ENCODE measurements at regions not wholly inside any gene's neighbourhood (a gene's known extent, or its start where the extent isn't known, plus 50 kb on each side); places are given as distances from the start of the nearest gene placed in this dataset.
"Not testable (repeated sequence)": the region's sequence is repeated elsewhere in the genome, so short reads cannot be mapped to it uniquely, and the experiment has no call there.

DNA sequence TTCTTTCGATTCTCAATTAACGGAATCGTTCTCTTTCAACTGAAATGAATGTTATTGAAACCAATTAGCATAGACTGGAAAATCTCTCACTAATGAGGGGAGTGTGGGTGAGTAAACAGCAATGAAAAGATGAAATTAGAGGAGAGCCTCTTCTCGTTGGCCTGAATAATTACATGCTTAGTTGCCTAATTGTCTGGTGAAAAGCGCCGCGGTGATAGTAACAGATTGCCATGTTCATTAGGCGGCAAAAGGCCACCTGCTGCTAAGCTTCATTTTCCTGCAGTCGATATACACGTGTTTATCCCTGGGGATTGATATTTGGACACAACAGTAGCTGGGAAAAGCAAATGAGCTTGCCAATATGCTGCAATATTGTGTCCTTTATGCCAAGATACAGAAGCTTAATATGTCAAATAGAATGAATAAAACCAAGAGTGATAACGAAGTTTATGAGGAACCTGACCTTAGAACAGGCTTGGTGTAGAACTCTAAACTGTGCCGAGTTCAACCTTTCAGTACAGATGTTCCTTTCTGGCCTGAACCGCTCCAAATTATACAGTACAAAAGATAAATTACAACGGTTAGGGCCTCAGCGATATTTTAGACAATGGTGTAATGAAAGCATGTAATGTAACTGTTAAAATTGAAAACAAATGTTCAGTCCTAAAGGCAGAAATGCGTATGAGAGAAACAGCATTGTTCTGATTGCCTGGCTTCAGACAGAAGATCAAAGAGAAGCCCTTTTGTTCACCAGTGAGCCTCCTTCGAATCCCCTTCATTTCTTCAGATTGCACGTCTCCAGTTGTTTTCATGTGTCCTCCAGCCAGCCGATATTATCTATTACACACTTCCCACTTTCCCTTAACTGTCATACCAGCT lies 185.2 kb downstream of the SHOX2 start:
- no peak for DNase-seq

DNA sequence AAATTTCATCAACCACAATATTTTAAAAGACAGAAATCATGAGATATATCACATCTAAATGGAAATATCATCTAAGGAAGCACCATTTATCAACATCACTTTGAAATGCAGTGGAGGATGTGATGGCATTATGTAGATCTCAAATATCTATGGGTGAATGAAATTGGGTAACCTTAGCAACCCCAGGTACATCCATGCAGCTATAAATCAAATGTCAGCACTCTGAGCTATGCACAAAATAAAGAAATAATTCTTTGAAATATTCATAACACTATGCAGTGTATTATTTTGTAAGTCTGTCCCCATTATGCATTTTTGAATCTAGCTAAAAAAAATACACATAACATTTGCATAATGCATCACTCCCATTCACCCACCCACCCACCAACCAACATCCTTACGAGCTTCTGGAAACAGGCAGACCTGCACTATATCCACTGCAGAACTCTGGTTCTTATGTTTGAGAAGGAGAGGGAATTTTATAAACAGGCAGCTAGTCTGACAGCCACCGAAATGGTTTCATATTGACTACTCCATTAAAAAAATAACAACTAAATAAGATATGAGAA lies 186.8 kb downstream of the SHOX2 start:
- no peak for DNase-seq

- DNase-seq, result no peak
These were observed 187.8 kb downstream of the SHOX2 start for GRCh38 chr3:157918402-157918801.

DNA sequence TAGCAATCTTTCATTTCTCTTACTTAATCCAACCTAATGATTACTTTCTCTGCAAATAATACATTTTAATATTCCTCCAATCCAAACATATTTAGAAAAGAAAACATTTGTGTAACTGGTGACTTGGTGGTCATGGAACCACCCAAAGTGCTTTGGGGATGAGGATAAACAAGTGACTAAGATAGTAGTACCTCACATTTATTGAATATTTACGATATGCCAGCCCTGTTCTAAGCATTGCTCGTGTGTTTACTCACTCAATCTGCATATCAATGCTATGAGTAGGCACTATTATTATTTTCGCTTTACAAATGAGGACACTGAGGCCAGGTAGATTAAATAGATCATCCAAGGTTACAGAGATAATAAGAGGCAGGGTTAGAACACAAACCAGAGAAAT lies 189.5 kb downstream of the SHOX2 start:
- no peak for DNase-seq

- no peak for DNase-seq
These were observed 191.3 kb downstream of the SHOX2 start for GRCh38 chr3:157914882-157915281.

GRCh38 chr3:157913741-157914150 lies 192.5 kb downstream of the SHOX2 start:
- no peak for DNase-seq

DNA sequence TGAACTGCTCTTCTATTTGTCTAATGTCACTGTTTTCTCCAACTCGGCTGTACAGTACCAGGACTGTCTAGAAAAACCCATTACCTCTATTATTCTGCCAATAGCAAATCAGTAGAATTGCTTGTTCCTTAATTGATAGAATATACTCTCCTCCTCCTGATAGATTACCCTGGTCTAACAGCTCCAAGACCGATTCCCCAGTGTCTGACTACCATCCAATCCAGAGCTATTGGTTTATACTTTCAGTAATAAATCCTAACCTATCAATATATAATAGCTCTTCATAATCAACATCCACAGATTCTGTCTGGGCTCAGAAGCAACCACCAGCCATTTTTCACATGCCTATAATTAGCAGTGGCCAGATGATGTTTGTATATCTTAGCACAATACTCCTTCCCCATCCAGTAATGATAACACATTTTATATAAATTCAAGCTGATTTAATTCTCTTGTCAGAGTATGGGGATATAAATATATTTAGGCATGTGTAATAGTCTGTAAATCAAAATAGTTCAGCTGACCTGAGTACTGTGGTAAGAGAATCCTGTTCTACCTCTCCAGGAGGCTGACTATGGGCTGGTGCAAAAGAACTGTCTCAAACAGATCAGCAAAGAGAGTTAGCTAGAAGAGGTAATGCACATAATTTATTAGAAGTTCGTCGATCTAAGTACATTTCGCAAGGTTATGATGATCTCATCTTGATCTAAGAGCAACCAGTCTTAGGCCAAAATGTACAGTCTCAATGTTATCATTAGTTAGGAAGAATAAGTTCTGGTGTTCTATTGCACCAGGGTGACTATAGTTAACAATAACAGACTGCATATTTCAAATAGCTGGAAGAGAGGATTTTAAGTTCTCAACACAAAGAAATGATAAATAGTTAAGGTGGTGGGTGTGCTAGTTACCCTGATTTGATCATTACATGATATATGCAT lies 193.4 kb downstream of the SHOX2 start:
- no peak for DNase-seq

- DNase-seq, result no peak
These were observed 199.6 kb downstream of the SHOX2 start for GRCh38 chr3:157906627-157907026.

DNA sequence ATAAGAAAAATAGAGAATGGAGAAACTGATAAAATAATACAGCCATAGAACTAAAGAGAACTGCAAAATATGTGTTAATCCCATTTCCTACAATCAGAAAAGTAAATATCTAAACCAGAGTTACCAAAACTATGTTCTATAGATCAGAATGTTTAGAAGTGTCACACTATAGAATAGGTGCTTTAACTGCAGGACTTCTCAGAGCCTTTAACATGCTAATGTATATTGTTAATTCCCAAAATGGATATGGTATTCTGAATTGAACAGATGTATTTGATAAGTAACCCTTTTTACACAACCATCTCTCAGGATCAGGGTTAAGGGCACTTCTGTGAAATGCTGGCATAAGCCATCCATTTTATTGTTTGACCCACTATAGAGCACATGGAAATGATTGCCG lies 200.3 kb downstream of the SHOX2 start:
- no peak for DNase-seq

GRCh38 chr3:157902680-157903079 lies 203.5 kb downstream of the SHOX2 start:
- DNase-seq, result not testable (repeated sequence)

- no peak for DNase-seq
These were observed 218.2 kb downstream of the SHOX2 start for GRCh38 chr3:157888040-157888439.

- no peak for DNase-seq
These were observed 229.7 kb downstream of the SHOX2 start for GRCh38 chr3:157876556-157876955.

- DNase-seq, result no peak
These were observed 233.3 kb downstream of the SHOX2 start for GRCh38 chr3:157872902-157873301.

- DNase-seq, result no peak
These were observed 234.3 kb downstream of the SHOX2 start for GRCh38 chr3:157871838-157872460.

GRCh38 chr3:157871248-157871647 lies 235.0 kb downstream of the SHOX2 start:
- DNase-seq, result no peak

DNA sequence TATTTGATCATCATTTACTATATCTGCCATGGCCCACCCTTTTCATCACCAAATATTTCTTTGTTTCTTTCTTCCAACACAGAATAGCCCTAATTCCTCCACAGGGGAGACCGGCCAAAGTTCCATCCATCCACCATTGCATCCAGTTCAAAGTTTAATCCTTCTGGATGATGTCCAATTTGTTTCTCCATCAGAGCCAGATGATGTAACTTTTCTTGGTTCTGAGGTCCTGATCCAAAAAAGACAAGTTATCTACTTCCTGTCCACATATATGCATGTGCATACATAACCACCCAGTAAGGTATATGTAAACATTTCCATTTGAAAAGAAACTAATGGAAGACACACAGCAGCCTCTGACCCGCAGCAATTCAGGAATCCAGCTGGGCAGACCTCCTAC lies 237.3 kb downstream of the SHOX2 start:
- DNase-seq, result no peak

GRCh38 chr3:157868196-157868595 lies 238.0 kb downstream of the SHOX2 start:
- no peak for DNase-seq

GRCh38 chr3:157865352-157866000 lies 240.7 kb downstream of the SHOX2 start:
- no peak for DNase-seq

DNA sequence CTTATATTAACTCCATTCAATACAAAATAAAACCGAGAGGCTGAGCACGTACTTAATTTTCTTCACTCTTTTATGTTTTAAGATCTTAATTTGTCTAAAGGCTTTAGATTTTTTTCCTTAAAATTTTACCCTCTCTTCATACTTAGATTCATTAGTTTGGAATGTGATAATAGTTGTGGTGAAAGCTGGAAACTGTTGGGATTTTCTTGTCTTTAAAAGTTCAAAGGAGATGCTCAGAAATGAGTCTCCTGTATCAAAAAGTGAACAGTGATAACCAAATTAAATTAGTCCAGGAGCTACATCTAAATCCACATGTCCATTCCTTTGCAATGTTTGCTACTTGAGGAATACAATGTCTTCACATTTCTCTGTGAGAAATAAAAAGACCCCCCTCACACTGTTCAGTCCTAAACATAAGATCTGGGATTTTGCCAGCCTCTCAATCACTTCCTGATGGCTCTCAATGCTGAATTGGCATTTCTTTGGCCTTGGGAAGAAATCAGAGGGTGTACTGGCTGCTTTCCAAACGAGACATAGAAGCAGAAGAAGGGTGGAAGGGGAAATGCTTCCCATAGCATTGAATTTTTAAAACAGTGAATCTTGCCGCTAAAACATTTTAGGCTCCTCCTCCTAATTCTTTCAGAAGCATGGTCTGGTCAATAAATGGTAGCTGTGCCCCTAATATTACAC lies 245.0 kb downstream of the SHOX2 start:
- DNase-seq, result no peak

GRCh38 chr3:157859541-157859940 lies 246.7 kb downstream of the SHOX2 start:
- DNase-seq, result no peak

- DNase-seq, result no peak
These were observed 247.4 kb downstream of the SHOX2 start for GRCh38 chr3:157858821-157859220.

DNA sequence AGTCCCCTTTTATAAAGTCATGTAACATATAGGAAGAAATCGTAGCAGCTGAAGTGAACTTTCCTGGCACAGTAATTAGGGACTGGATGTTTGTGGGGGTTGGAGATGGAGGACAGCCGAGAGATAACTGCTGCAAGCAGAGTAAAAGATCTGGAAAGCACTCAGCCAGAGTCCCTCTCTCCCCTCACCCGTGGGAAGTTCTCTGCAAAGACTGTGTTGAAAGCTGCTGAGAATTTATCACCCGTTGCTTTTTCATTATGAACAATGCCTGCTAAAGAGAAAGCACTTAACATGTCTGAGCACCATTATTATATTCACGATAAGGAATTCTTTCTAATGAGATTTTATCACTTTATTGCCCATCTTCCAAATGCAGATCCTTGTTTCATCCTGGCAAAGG lies 248.8 kb downstream of the SHOX2 start:
- DNase-seq, result no peak
